Tibial nerve (tissue), 3 donors: ENCODE measurements at regions not wholly inside any gene's neighbourhood (a gene's known extent, or its start where the extent isn't known, plus 50 kb on each side); places are given as distances from the start of the nearest gene placed in this dataset.

Experiments
- EP300 ChIP-seq, 2 donors: sonication (generic); formaldehyde crosslinking; IDR thresholded peaks; one replicate each; pipeline ENCODE4 v1.6.1; 2017; ENCODE audit warnings: antibody characterized with exemption in 2 of 2, mild to moderate bottlenecking in 1 of 2
- POLR2A ChIP-seq, 2 donors: fragments of 450-650 bp; IDR thresholded peaks; one replicate each; pipeline ENCODE4 v1.6.1; 2017; ENCODE audit warnings: antibody characterized with exemption in 2 of 2, mild to moderate bottlenecking in 2 of 2, moderate library complexity in 2 of 2

DNA sequence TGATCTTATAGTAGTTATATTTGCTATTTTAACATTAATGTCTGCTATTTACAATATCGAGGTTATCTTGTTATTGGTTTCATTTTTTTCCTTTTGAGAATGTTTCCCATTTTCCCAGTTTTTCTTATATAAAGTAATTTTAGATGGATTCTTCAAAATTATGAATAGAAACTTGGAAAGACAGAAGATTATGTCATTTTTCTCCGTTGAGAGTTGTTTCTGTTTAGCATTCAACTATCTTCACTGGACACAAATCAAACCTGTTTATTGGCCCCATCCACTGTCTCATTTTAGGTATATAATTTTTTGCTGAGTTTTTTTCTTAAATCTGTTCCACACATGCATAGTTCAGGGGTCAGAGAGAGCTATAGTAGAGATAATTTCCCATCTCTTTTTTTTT, 1430.9 kb upstream of the MIR17HG start:
- TF ChIP-seq EP300 (IDR thresholded peaks at IDR 0.05) = no peak
- TF ChIP-seq POLR2A (IDR thresholded peaks at IDR 0.05) = no peak
